HL-60 (cell line): ENCODE measurements at regions not wholly inside any gene's neighbourhood (a gene's known extent, or its start where the extent isn't known, plus 50 kb on each side); places are given as distances from the start of the nearest gene placed in this dataset.

ENCODE experiments used
- GABPA ChIP-seq: IDR thresholded peaks from 2 replicates; pipeline ENCODE4 v1.6.1; 2012; ENCODE audit warnings: low read depth
- POLR2AphosphoS5 ChIP-seq: IDR thresholded peaks from 2 replicates; pipeline ENCODE4 v1.6.1; 2012; ENCODE audit warnings: low read depth
- REST ChIP-seq: IDR thresholded peaks from 2 replicates; pipeline ENCODE4 v1.6.1; 2012; ENCODE audit warnings: low read depth; ENCODE audit not compliant: insufficient replicate concordance
- TF ChIP-seq, protein P1 (sequence below): IDR thresholded peaks from one replicate; pipeline ENCODE4 v1.5.1; 2011; ENCODE audit warnings: low read length, control low read depth, inconsistent platforms; ENCODE audit not compliant: insufficient read depth

- TF ChIP-seq, protein P1, sequence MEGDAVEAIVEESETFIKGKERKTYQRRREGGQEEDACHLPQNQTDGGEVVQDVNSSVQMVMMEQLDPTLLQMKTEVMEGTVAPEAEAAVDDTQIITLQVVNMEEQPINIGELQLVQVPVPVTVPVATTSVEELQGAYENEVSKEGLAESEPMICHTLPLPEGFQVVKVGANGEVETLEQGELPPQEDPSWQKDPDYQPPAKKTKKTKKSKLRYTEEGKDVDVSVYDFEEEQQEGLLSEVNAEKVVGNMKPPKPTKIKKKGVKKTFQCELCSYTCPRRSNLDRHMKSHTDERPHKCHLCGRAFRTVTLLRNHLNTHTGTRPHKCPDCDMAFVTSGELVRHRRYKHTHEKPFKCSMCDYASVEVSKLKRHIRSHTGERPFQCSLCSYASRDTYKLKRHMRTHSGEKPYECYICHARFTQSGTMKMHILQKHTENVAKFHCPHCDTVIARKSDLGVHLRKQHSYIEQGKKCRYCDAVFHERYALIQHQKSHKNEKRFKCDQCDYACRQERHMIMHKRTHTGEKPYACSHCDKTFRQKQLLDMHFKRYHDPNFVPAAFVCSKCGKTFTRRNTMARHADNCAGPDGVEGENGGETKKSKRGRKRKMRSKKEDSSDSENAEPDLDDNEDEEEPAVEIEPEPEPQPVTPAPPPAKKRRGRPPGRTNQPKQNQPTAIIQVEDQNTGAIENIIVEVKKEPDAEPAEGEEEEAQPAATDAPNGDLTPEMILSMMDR, result no peak
- TF ChIP-seq POLR2AphosphoS5 (no peak), REST (no peak), GABPA (no peak)
These were observed 111.6 kb upstream of the ZBTB40 start for GRCh38 chr1:22340066-22340465.
